ENCODE measurements at regions not wholly inside any gene's neighbourhood (a gene's known extent, or its start where the extent isn't known, plus 50 kb on each side); places are given as distances from the start of the nearest gene placed in this dataset.

DNA sequence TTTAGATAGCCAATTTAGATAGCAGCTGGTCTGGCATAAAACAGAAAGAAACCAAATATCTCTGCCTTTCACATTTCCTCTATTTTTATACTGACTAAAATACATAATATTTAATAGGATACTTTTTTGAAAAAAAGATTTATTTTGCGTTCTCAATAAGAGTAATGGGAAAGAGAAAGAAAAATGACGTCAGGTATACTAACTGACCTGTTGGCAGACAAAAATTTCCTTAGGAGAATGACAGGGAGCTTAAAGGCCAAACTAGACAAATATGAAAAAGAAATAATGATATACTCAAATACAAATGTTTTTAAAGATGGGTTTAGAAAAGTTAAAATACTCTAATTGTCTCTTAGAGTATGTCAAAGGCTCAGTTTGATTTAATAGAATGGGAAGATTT lies 309.4 kb upstream of the ADGRL3 start (continued):
- TF ChIP-seq, protein P1, sequence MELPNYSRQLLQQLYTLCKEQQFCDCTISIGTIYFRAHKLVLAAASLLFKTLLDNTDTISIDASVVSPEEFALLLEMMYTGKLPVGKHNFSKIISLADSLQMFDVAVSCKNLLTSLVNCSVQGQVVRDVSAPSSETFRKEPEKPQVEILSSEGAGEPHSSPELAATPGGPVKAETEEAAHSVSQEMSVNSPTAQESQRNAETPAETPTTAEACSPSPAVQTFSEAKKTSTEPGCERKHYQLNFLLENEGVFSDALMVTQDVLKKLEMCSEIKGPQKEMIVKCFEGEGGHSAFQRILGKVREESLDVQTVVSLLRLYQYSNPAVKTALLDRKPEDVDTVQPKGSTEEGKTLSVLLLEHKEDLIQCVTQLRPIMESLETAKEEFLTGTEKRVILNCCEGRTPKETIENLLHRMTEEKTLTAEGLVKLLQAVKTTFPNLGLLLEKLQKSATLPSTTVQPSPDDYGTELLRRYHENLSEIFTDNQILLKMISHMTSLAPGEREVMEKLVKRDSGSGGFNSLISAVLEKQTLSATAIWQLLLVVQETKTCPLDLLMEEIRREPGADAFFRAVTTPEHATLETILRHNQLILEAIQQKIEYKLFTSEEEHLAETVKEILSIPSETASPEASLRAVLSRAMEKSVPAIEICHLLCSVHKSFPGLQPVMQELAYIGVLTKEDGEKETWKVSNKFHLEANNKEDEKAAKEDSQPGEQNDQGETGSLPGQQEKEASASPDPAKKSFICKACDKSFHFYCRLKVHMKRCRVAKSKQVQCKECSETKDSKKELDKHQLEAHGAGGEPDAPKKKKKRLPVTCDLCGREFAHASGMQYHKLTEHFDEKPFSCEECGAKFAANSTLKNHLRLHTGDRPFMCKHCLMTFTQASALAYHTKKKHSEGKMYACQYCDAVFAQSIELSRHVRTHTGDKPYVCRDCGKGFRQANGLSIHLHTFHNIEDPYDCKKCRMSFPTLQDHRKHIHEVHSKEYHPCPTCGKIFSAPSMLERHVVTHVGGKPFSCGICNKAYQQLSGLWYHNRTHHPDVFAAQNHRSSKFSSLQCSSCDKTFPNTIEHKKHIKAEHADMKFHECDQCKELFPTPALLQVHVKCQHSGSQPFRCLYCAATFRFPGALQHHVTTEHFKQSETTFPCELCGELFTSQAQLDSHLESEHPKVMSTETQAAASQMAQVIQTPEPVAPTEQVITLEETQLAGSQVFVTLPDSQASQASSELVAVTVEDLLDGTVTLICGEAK (IDR thresholded peaks at IDR 0.05; ENCODE audit: borderline replicate concordance): no peak

DNA sequence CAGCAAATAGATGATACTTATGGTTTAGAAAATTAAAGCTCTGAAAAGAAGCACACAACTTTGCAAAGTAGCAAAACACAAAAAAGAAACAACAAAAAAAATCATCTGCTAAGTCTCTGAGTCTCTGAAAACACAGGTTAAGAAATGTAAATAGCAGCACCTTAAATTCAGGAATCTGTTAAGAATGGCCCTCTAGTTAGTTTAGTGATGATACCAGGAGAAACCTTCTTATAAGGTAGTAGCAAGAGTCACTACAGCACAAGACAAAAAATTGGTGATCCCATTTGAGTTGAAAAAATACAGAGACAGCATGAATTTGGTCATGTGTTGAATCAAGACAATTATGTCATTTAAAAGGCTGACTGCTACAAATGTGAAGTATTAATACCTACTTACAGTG lies 308.2 kb upstream of the ADGRL3 start:
- no peaks in the 10 kb centered on the region for H3K79me2 ChIP-seq (ENCODE audit: control insufficient read depth, insufficient read depth, low read length)
- no peak for ATAC-seq
- ChIA-PET POLR2A (no interaction called here), SMC1A (ENCODE audit: uncharacterized antibody, unreplicated experiment) (no interaction called here), CTCF (no interaction called here), RAD21 (ENCODE audit: unreplicated experiment) (no interaction called here)
- no peaks in the 10 kb centered on the region for H3K9me3 ChIP-seq (replicated peaks; ENCODE audit: control insufficient read depth, insufficient read depth, low read length)
- in situ Hi-C loops (cut with MboI): no loop called here
- no peak overlapping the region for H3K27ac ChIP-seq (ENCODE audit: control insufficient read depth, insufficient read depth)
- no peaks in the 10 kb centered on the region for H3K27me3 ChIP-seq (replicated peaks in 1 of 2; ENCODE audit: control insufficient read depth in 2 of 2, insufficient read depth in 2 of 2, low read length in 1 of 2)
- TF ChIP-seq, protein P1 (IDR thresholded peaks at IDR 0.05; ENCODE audit: borderline replicate concordance): no peak
- TF ChIP-seq, protein P2, sequence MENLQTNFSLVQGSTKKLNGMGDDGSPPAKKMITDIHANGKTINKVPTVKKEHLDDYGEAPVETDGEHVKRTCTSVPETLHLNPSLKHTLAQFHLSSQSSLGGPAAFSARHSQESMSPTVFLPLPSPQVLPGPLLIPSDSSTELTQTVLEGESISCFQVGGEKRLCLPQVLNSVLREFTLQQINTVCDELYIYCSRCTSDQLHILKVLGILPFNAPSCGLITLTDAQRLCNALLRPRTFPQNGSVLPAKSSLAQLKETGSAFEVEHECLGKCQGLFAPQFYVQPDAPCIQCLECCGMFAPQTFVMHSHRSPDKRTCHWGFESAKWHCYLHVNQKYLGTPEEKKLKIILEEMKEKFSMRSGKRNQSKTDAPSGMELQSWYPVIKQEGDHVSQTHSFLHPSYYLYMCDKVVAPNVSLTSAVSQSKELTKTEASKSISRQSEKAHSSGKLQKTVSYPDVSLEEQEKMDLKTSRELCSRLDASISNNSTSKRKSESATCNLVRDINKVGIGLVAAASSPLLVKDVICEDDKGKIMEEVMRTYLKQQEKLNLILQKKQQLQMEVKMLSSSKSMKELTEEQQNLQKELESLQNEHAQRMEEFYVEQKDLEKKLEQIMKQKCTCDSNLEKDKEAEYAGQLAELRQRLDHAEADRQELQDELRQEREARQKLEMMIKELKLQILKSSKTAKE (IDR thresholded peaks at IDR 0.05; ENCODE audit: low read depth, poor library complexity, severe bottlenecking): no peak
- no peak for TF ChIP-seq CHD2 (IDR thresholded peaks at IDR 0.05; ENCODE audit: borderline replicate concordance, low read depth, low read length)
- TF ChIP-seq NBN (IDR thresholded peaks at IDR 0.05): no peak
- no peak for TF ChIP-seq FOS (IDR thresholded peaks at IDR 0.05; ENCODE audit: borderline replicate concordance, extremely low read depth, insufficient read length)
- no peak for TF ChIP-seq RCOR1 (conservative IDR thresholded peaks at IDR 0.05; ENCODE audit: low read depth, low read length)
- no peaks in the 10 kb centered on the region for H3K4me1 ChIP-seq (ENCODE audit: control insufficient read depth, insufficient read depth, low read length)
- H3K36me3 ChIP-seq (ENCODE audit: control insufficient read depth in 2 of 2, insufficient read depth in 2 of 2, low read length in 1 of 2): no peaks in the 10 kb centered on the region
- H3K4me3 ChIP-seq: no peak overlapping the region
- FAIRE-seq: no peak
- BruUV-seq (replicated peaks): no TSS peak
- H2AFZ ChIP-seq (ENCODE audit: control insufficient read depth, low read depth, low read length): no peak overlapping the region
- H3K4me2 ChIP-seq (ENCODE audit: control insufficient read depth, insufficient read depth): no peak overlapping the region
- intact Hi-C loops (cut with micrococcal nuclease; ENCODE audit: unreplicated experiment): no loop called here
- DNase-seq (ENCODE audit: low read depth, low spot score): no peak
- H3K9ac ChIP-seq (ENCODE audit: control insufficient read depth, insufficient read depth, low read length): no peak overlapping the region
- no peaks in the 10 kb centered on the region for H4K20me1 ChIP-seq (ENCODE audit: control insufficient read depth, insufficient read depth)

All from GM12878 (cell line).